Neural progenitor cell (in vitro differentiated cells): ENCODE measurements at regions not wholly inside any gene's neighbourhood (a gene's known extent, or its start where the extent isn't known, plus 50 kb on each side); places are given as distances from the start of the nearest gene placed in this dataset.

ENCODE experiments used
- EZH2 ChIP-seq: fragments of 200-600 bp; sonication (generic); IDR thresholded peaks from 2 replicates; pipeline ENCODE4 v1.6.1; 2017; ENCODE audit warnings: antibody characterized with exemption, mild to moderate bottlenecking, moderate library complexity
- EZH2phosphoT487 ChIP-seq: fragments of 200-600 bp; sonication (generic); IDR thresholded peaks from 2 replicates; pipeline ENCODE4 v1.6.1; 2017; ENCODE audit warnings: antibody characterized with exemption
- TF ChIP-seq, protein P1 (sequence below): fragments of 200-600 bp; sonication (generic); IDR thresholded peaks from 2 replicates; pipeline ENCODE4 v1.5.1; 2017; ENCODE audit warnings: antibody characterized with exemption, mild to moderate bottlenecking

DNA sequence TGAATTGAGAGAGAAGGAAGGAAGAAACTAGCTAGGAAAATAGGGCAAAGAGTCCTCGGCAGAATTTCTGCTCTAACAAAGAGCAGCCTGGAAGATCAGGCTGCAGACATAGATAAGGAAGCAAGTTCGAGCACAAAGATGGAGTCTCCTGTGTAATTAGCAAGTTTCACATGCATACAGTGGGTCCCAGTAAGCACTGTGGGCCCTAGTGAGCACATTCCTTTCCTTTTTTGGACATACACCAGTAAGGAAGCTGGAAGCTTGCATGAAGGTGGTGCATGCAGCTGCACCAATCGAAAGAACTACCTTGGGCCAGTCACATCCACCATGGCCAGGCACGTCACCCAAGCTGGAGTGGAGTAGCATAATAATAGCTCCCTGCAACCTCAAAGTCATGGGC is 109.7 kb downstream of the NOL4 start:
- TF ChIP-seq, protein P1, sequence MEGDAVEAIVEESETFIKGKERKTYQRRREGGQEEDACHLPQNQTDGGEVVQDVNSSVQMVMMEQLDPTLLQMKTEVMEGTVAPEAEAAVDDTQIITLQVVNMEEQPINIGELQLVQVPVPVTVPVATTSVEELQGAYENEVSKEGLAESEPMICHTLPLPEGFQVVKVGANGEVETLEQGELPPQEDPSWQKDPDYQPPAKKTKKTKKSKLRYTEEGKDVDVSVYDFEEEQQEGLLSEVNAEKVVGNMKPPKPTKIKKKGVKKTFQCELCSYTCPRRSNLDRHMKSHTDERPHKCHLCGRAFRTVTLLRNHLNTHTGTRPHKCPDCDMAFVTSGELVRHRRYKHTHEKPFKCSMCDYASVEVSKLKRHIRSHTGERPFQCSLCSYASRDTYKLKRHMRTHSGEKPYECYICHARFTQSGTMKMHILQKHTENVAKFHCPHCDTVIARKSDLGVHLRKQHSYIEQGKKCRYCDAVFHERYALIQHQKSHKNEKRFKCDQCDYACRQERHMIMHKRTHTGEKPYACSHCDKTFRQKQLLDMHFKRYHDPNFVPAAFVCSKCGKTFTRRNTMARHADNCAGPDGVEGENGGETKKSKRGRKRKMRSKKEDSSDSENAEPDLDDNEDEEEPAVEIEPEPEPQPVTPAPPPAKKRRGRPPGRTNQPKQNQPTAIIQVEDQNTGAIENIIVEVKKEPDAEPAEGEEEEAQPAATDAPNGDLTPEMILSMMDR, result no peak
- TF ChIP-seq EZH2 (no peak), EZH2phosphoT487 (no peak)
